Cardiac muscle cell (in vitro differentiated cells and primary cell): ENCODE measurements at regions not wholly inside any gene's neighbourhood (a gene's known extent, or its start where the extent isn't known, plus 50 kb on each side); places are given as distances from the start of the nearest gene placed in this dataset.

ENCODE experiments used
- DNase-seq, 2 donors: peaks; one replicate each; pipeline versions ENCODE4 v3.0.0 to v3.0.0-alpha.2; 2010 to 2017; ENCODE audit warnings: low read depth in 1 of 2, low spot score in 1 of 2
- H3K27ac ChIP-seq: fragments of 200-600 bp; sonication (generic); 2 replicates; pipeline ENCODE4 v1.5.1; 2016
- H3K27me3 ChIP-seq: fragments of 200-600 bp; sonication (generic); 2 replicates; pipeline ENCODE4 v1.6.0; 2016; ENCODE audit warnings: control low read depth
- H3K36me3 ChIP-seq: fragments of 200-600 bp; sonication (generic); 2 replicates; pipeline ENCODE4 v1.5.1; 2016; ENCODE audit warnings: control low read depth
- H3K4me1 ChIP-seq: fragments of 200-600 bp; sonication (generic); 2 replicates; pipeline ENCODE4 v1.8.1; 2017; ENCODE audit warnings: low read depth, mild to moderate bottlenecking, mixed run types
- H3K4me3 ChIP-seq: fragments of 200-600 bp; sonication (generic); 2 replicates; pipeline ENCODE4 v1.5.1; 2016; ENCODE audit warnings: mild to moderate bottlenecking
- H3K9me3 ChIP-seq: fragments of 200-600 bp; sonication (generic); 2 replicates; pipeline ENCODE4 v1.5.1; 2017; ENCODE audit warnings: low read depth, mild to moderate bottlenecking, control low read depth
- CTCF ChIP-seq: IDR thresholded peaks from 2 replicates; pipeline ENCODE4 v1.5.1; 2012; ENCODE audit warnings: low read depth, mild to moderate bottlenecking, low read length

DNA sequence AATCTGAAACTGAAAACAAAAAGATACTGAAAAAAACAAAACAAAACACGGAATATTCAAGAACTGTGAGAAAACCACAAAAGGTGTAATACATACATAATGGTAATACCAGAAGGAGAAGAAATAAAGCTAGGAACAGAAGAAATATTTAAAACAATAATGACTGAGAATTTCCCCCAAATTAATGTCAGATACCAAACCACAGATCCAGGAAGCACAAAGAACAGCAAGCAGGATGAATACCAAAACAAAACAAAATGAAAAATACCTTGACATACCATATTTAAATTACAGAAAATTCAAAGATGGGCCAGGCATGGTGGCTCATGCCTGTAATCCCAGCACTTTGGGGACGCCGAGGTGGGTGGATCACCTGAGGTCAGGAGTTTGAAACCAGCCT lies 57.7 kb upstream of the PARD3 start:
- H3K36me3 ChIP-seq, result no peaks in the 10 kb centered on the region
- no peaks in the 10 kb centered on the region for H3K9me3 ChIP-seq
- TF ChIP-seq CTCF, result no peak
- no peaks in the 10 kb centered on the region for H3K4me1 ChIP-seq
- H3K27ac ChIP-seq, result no peak overlapping the region
- no peak overlapping the region for H3K4me3 ChIP-seq
- DNase-seq, result no peak
- H3K27me3 ChIP-seq, result no peaks in the 10 kb centered on the region

DNA sequence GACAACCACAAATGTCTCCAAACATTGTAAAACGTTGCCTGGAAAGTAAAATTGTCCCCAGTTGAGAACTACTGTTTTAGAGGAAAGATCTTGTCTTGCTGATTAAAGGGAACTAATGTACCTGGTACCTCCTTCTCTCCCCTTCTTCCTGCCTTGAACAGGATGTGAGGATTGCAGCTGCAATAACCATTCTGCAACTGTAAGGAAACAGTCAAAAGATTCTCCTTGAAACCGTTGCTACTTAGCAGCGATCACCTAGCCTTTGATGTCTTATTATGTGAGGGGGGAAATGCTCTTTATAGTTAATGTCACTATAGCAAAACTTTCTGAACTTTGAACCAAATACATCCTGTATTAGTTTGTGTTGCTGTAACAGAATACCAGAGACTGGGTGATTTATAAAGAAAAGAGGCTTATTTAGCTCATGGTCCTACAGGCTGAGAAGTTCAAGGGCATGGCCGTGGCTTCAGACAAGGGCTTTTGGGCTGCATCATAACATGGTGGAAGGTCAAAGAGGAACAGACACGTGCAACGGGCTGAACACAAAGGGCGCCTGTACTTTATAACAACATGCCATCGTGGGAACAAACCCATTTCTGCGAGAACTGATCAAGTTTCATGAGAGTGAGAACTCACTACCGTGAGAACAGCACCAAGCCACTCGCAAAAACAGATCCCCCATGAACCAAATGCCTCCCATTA lies 54.2 kb upstream of the PARD3 start:
- no peak for DNase-seq
- Histone ChIP-seq H3K27me3 (no peaks in the 10 kb centered on the region), H3K36me3 (no peaks in the 10 kb centered on the region), H3K27ac (no peak overlapping the region), H3K4me3 (no peak overlapping the region), H3K9me3 (no peaks in the 10 kb centered on the region), H3K4me1 (no peaks in the 10 kb centered on the region)
- no peak for TF ChIP-seq CTCF

- Histone ChIP-seq H3K27ac (no peak overlapping the region), H3K9me3 (no peaks in the 10 kb centered on the region), H3K4me3 (no peak overlapping the region), H3K4me1 (no peaks in the 10 kb centered on the region), H3K36me3 (no peaks in the 10 kb centered on the region), H3K27me3 (no peaks in the 10 kb centered on the region)
- no peak for DNase-seq
- TF ChIP-seq CTCF, result no peak
These were observed 53.5 kb upstream of the PARD3 start for GRCh38 chr10:34868589-34868988.

DNA sequence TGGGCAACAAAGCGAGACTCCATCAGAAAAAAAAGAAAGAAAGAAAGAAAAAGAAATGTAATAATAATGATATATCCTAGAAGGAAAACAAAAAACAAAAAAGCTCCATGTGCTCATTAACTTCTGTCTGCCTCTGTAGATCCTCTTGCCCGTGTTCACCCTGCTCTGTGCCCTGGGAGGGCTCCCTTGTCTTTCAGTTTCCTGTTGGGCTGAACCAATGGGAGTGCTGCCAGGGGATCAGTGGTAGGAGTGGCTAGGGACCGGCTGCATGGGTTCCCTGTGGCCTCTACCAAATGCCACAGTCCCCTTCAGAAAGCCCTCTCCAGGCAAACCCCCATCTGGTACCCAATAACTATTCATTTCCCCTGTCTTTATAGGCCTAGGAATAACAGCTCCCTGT lies 51.8 kb upstream of the PARD3 start:
- Histone ChIP-seq H3K27me3 (no peaks in the 10 kb centered on the region), H3K27ac (no peak overlapping the region), H3K4me3 (no peak overlapping the region), H3K4me1 (no peaks in the 10 kb centered on the region), H3K9me3 (no peaks in the 10 kb centered on the region), H3K36me3 (no peaks in the 10 kb centered on the region)
- peak in 1 of 2 donors; percentile 10 for DNase-seq
- no peak for TF ChIP-seq CTCF
